ENCODE measurements at regions not wholly inside any gene's neighbourhood (a gene's known extent, or its start where the extent isn't known, plus 50 kb on each side); places are given as distances from the start of the nearest gene placed in this dataset.
"Not testable (repeated sequence)": the region's sequence is repeated elsewhere in the genome, so short reads cannot be mapped to it uniquely, and the experiment has no call there.

- H3K4me3 Mint-ChIP-seq; H3K4me1 Mint-ChIP-seq; H3K27me3 Mint-ChIP-seq (ENCODE audit: low read depth, poor library complexity): not testable (repeated sequence)
Observed at GRCh38 chr9:41034699-41035197, 93.7 kb downstream of the FOXD4L6 start.

GRCh38 chr9:41033877-41034276 is 94.6 kb downstream of the FOXD4L6 start:
- H3K4me1 Mint-ChIP-seq; H3K27me3 Mint-ChIP-seq (ENCODE audit: low read depth, poor library complexity); DNase-seq; H3K27ac Mint-ChIP-seq; H3K36me3 Mint-ChIP-seq (ENCODE audit: low read depth); H3K4me3 Mint-ChIP-seq: not testable (repeated sequence)
- H3K9me3 Mint-ChIP-seq, result peaks cover 13% of the 10 kb centered on the region

More at GRCh38 chr9:41034699-41035197, 93.7 kb downstream of the FOXD4L6 start:
- not testable (repeated sequence) for H3K9me3 Mint-ChIP-seq; DNase-seq; H3K27ac Mint-ChIP-seq; H3K36me3 Mint-ChIP-seq (ENCODE audit: low read depth)

GRCh38 chr9:41033360-41033759 is 95.1 kb downstream of the FOXD4L6 start:
- not testable (repeated sequence) for H3K4me1 Mint-ChIP-seq; H3K27me3 Mint-ChIP-seq (ENCODE audit: low read depth, poor library complexity); H3K4me3 Mint-ChIP-seq; H3K36me3 Mint-ChIP-seq (ENCODE audit: low read depth); H3K27ac Mint-ChIP-seq; DNase-seq
- peaks cover 14% of the 10 kb centered on the region for H3K9me3 Mint-ChIP-seq

DNA sequence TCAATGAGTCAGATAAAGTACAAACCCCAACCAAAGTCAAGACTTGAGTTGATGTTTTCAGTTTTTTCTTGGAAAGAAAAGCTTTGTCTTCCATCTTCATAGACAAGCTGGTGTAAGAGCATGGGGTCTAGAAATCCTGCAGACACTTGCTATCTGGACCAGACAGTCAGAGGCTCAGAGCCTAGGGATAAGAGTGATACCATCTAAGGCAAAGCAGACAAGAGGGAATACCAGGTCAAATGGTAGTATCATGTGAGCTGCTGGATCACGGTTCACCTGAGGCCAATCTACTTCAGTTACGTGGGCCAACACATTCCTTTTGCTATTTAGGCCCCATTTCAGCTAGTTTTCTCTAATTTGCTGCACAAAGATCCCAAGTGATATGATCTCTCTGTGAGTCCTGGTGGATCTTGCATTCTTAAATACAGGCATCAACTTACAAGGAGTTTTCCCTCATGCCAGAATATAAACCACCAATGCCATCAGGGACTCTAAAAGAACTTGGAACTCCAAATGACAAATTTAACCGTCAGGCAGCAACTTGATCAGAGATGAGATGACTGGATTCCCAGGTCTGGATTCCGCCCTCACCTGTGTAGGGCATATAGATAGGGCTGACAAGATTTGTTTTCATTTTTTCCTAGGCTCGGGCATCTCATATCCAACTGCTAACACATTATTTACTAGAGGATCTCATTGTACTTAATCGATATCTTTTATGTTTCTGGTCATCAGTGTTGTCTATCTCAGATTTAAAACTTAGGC is 101.4 kb downstream of the FOXD4L6 start:
- peaks cover 18% of the 10 kb centered on the region for H3K36me3 Mint-ChIP-seq (ENCODE audit: low read depth)
- H3K4me3 Mint-ChIP-seq; H3K4me1 Mint-ChIP-seq; H3K27ac Mint-ChIP-seq; H3K27me3 Mint-ChIP-seq (ENCODE audit: low read depth, poor library complexity); DNase-seq: not testable (repeated sequence)
- peaks cover 42% of the 10 kb centered on the region for H3K9me3 Mint-ChIP-seq

GRCh38 chr9:41022365-41022764 is 106.1 kb downstream of the FOXD4L6 start:
- not testable (repeated sequence) for H3K4me1 Mint-ChIP-seq; H3K4me3 Mint-ChIP-seq; H3K27ac Mint-ChIP-seq; H3K27me3 Mint-ChIP-seq (ENCODE audit: low read depth, poor library complexity); DNase-seq
- Mint-ChIP-seq H3K36me3 (ENCODE audit: low read depth) (peaks cover 12% of the 10 kb centered on the region), H3K9me3 (peaks cover 32% of the 10 kb centered on the region)

DNA sequence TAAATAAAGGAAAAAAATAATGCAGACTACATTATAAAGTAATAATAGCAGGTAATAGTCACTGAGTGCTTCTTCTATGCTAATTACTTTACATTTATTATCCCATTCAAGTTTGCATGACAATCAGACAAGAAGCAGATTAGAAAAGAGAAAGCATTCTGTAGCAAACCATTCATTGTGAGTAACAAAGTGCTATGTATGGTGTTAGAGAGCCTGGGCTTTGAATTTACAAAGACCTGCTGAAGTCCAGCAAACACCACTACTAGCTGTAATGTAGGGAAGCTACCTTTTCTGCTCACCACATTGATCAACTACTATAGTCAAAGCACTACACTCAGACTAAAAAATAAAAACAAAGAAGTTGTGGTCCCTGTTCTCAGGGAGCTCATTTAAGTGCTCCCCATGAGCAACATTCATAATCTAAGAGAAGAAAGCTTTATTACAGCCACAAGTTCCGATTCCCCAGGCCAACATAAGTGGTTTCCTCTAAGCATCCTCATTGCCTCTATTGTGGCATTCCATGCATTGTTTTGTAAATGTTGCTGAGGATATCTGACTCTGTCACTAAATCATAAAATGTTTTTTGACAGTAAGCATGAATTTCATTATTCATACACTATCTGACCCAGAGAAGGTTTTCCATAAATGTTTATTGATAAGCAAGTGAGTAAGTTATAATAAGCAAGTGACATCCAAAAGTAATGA is 108.5 kb downstream of the FOXD4L6 start:
- not testable (repeated sequence) for H3K4me3 Mint-ChIP-seq; H3K27me3 Mint-ChIP-seq (ENCODE audit: low read depth, poor library complexity); DNase-seq; H3K27ac Mint-ChIP-seq; H3K4me1 Mint-ChIP-seq; H3K36me3 Mint-ChIP-seq (ENCODE audit: low read depth)
- H3K9me3 Mint-ChIP-seq, result peaks cover 19% of the 10 kb centered on the region

- H3K4me3 Mint-ChIP-seq; H3K27me3 Mint-ChIP-seq (ENCODE audit: low read depth, poor library complexity); H3K27ac Mint-ChIP-seq; DNase-seq; H3K4me1 Mint-ChIP-seq; H3K36me3 Mint-ChIP-seq (ENCODE audit: low read depth): not testable (repeated sequence)
- peaks cover 16% of the 10 kb centered on the region for H3K9me3 Mint-ChIP-seq
Observed at GRCh38 chr9:41018948-41019347, 109.5 kb downstream of the FOXD4L6 start.

DNA sequence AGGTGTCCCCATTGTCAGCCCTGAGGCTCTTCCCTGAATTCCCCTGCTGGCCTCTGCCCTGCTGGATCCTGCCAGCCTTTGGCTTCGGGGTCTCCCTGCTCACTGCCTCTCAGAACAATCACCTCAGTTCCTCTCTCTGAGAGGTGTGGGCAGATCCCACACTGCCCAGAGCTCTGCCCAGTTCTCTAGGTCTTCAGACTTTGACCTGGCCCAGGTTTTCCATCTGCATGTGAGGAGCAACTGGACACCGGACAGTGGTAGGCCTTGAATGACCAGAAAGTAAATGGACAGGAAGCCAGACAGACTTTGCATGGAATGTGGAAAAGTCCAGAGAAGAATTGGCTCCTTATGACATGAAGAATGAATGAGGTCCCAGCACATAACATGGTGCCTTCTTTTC is 111.8 kb downstream of the FOXD4L6 start:
- not testable (repeated sequence) for DNase-seq; H3K27me3 Mint-ChIP-seq (ENCODE audit: low read depth, poor library complexity); H3K4me1 Mint-ChIP-seq; H3K27ac Mint-ChIP-seq; H3K36me3 Mint-ChIP-seq (ENCODE audit: low read depth); H3K4me3 Mint-ChIP-seq
- H3K9me3 Mint-ChIP-seq, result peaks cover 13% of the 10 kb centered on the region

DNA sequence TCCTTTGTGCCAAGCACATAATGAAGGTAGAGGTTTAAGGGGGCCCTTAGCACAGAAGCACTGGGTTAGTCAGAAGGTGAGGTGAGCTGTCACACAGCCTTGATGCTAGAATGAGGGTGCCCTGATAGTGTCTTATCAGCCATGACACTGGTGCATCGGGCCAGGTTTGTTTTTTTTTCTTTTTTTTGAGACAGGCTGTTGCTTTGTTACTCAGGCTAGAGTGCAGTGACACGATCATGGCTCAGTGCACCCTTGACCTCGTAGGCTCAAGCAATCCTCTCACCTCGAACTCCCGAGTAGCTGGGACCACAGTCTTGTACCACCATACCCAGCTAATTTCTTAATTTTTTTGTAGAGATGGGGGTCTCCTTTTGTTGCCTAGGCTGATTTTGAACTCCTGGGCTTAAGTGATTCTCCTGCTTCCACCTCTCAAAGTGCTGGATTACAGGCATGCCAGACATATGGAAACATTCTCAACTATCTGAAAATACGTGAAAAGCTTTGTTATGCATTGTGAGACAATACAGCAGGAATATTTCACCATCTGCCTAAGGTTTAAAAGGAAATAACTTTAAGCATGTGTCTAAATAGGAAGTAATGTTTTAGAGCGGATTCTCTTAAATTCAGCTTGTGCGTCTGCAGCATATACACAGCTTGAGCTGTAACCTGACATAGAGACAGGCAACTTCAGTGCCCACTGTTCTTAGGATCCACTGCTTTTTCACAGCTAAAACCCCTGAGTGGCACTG is 128.4 kb downstream of the FOXD4L6 start:
- H3K4me3 Mint-ChIP-seq; H3K4me1 Mint-ChIP-seq; DNase-seq; H3K27ac Mint-ChIP-seq; H3K27me3 Mint-ChIP-seq (ENCODE audit: low read depth, poor library complexity): not testable (repeated sequence)
- H3K36me3 Mint-ChIP-seq (ENCODE audit: low read depth), result peaks cover 34% of the 10 kb centered on the region
- peaks cover 48% of the 10 kb centered on the region for H3K9me3 Mint-ChIP-seq

GRCh38 chr9:40995490-40995889 is 133.0 kb downstream of the FOXD4L6 start:
- not testable (repeated sequence) for DNase-seq; H3K27ac Mint-ChIP-seq; H3K4me3 Mint-ChIP-seq; H3K27me3 Mint-ChIP-seq (ENCODE audit: low read depth, poor library complexity)
- Mint-ChIP-seq H3K36me3 (ENCODE audit: low read depth) (peaks cover 17% of the 10 kb centered on the region), H3K9me3 (peaks cover 58% of the 10 kb centered on the region), H3K4me1 (peaks cover 13% of the 10 kb centered on the region)

DNA sequence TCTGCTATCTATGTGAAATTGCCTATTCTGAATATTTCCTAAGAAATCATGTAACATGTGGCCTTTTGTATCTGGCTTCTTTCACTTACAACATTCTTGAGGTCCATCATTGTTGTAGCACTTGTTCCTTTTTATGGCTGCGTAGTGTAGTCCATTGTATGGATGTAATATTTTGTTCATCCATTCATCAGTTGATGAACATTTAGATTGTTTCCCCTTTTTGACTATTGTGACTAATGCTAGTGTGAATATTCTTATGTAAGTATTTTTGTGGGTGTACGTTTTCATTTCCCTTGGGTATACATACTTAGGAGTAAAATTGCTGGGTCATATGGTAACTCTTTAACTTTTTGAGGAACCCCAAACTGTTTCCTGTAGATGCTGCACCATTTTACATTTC is 134.6 kb downstream of the FOXD4L6 start:
- not testable (repeated sequence) for DNase-seq; H3K27me3 Mint-ChIP-seq (ENCODE audit: low read depth, poor library complexity); H3K4me3 Mint-ChIP-seq; H3K27ac Mint-ChIP-seq
- peaks cover 13% of the 10 kb centered on the region for H3K4me1 Mint-ChIP-seq
- peaks cover 17% of the 10 kb centered on the region for H3K36me3 Mint-ChIP-seq (ENCODE audit: low read depth)
- peaks cover 58% of the 10 kb centered on the region for H3K9me3 Mint-ChIP-seq

DNA sequence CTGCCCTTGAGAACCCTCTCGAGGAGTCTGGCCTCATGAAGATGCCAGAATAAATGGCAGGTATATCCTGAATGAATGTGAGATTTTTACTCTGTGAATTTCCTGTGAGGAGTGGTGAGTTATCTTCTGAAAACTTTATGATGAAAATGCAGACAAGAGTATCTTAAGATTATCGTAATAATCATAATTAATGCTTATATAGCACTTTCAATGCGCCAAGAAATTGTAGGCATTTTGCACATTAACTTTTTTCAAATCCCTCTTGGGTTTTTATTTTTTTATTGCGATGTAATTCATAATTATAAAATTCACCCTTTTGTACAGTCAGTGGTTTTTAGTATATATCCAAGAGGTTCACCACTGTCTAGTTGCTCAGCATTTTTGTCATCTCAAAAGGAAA is 135.1 kb downstream of the FOXD4L6 start:
- not testable (repeated sequence) for H3K27me3 Mint-ChIP-seq (ENCODE audit: low read depth, poor library complexity); DNase-seq; H3K27ac Mint-ChIP-seq; H3K4me3 Mint-ChIP-seq
- H3K4me1 Mint-ChIP-seq, result peaks cover 13% of the 10 kb centered on the region
- peaks cover 58% of the 10 kb centered on the region for H3K9me3 Mint-ChIP-seq
- peaks cover 21% of the 10 kb centered on the region for H3K36me3 Mint-ChIP-seq (ENCODE audit: low read depth)

GRCh38 chr9:40992472-40992821 is 136.0 kb downstream of the FOXD4L6 start:
- H3K4me3 Mint-ChIP-seq; H3K27me3 Mint-ChIP-seq (ENCODE audit: low read depth, poor library complexity): not testable (repeated sequence)
- H3K27ac Mint-ChIP-seq, result peak overlapping the region; percentile 98
- H3K9me3 Mint-ChIP-seq, result peaks cover 56% of the 10 kb centered on the region
- peaks cover 13% of the 10 kb centered on the region for H3K4me1 Mint-ChIP-seq
- DNase-seq, result peak; percentile 73
- peaks cover 25% of the 10 kb centered on the region for H3K36me3 Mint-ChIP-seq (ENCODE audit: low read depth)

Data from nephron progenitor cell (in vitro differentiated cells).